Activated CD4-positive, alpha-beta T cell treated with anti-CD3 and anti-CD28 coated beads, Interleukin-2, Interleukin-4, amounts not matched to agents 100 ng/mL and 50 ng/mL, durations not matched to agents 16 hours and 8 hours (primary cell): ENCODE measurements at regions not wholly inside any gene's neighbourhood (a gene's known extent, or its start where the extent isn't known, plus 50 kb on each side); places are given as distances from the start of the nearest gene placed in this dataset.
A peak's percentile ranks its signal among the peaks of the same experiment; 100 is the strongest.
"Not testable (repeated sequence)": the region's sequence is repeated elsewhere in the genome, so short reads cannot be mapped to it uniquely, and the experiment has no call there.

ENCODE experiments used
- DNase-seq: peaks from one replicate; pipeline ENCODE4 v3.0.0-alpha.2; 2020; ENCODE audit warnings: low spot score

GRCh38 chr5:99901972-99902371 is 633.2 kb upstream of the FAM174A start:
- no peak for DNase-seq

DNA sequence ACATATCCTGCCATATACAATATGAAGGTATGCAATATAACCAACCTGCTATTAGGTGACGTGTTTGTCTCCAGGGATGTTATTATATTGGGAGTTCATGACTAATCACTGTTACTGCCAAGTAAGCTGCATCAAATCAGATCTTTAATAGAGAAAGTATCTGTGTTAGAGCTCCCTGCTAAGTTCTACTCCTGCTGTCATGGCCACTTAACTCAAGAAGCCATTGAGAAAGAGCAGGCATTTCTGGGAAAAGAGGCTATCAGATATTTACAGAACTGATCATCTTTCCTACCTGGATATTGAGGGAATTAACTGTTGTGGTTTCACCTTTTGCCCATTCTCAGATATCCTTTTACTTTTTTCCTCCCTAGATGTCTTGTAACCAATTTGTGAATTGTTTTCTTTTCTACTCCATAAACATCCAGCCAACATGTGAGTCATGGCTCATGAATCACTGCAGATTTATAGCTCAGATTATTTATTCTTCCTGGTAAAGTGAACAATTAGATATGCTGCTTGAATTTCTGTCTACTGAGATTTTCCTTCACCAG is 634.8 kb upstream of the FAM174A start:
- no peak for DNase-seq

GRCh38 chr5:99879791-99880511 is 655.2 kb upstream of the FAM174A start:
- DNase-seq: no peak

DNA sequence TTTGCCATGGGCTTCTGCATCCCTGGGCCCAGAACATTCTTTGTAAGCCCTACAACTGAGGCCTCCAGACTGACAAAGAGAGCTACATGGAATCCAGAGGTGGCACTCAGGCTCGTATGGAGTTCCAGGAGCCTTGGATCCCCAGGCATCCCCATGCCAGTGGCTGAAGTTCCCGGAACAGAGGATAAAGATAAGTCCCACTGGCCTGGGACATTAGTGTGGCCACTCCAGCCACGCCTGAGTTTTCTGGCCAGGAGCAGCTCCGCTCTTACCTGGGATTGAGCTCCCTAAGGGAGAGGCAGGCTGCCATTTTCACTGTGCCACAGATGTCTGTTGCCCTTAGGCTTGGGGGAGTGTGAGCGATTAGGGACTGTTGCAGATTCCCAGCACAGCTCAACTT is 656.3 kb upstream of the FAM174A start:
- DNase-seq: no peak

DNA sequence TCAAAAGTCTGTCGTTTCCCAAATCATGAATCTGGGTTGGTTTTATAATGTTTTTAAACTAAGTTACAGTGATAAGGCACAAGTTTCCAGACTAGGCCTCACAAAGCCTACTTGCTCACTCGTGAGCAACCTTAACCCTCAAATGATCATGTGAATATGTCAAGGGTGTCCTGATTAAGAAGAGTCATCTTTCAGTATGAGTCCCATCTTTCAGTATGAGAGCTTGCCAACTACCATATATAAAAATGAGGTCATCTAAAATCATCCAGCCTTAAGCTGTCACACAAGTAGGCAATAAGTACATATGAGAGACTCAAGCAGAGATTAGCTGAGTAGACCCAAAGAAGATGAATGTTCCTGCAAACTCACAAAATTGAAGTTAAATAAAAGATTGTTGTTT is 668.4 kb upstream of the FAM174A start:
- peak; percentile 38 for DNase-seq

GRCh38 chr5:99865159-99865558 is 670.0 kb upstream of the FAM174A start:
- no peak for DNase-seq

- DNase-seq: no peak
Observed at GRCh38 chr5:99835791-99836190, 699.4 kb upstream of the FAM174A start.

DNA sequence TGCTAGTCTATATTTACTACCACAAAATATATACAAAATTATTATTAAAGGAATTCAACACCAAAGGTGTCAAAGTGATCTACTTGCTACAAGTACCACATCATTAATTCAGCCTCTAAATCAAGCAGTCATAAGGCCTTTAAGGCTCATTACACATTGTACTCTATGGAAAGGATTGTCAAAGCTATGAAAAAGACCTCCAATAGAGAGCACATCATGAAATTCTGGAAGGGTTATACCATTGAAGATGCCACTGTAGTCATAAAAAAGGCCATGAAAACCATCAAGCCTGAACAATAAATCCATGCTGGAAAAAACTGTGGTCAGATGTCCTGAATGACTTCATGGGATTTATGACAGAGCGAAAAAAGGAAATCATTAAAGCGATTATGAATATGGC is 708.0 kb upstream of the FAM174A start:
- DNase-seq: no peak

DNA sequence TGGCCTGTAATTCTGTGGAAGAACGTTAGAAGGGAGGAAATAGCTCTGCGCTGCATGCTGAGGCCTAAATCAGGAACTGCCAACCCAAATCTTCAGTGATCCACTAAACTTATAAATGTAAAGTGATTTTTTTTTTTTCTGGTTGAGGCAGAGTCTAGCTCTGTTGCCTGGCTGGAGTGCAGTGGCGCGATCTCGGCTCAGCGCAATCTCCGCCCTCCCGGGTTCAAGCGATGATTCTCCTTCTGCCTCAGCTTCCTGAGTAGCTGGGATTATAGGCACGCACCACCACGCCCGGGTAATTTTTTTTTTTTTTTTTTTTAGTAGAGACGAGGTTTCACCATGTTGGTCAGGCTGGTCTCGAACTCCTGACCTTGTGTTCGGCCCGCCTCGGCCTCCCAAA is 717.4 kb upstream of the FAM174A start:
- DNase-seq: no peak

GRCh38 chr5:99814321-99815063 is 720.7 kb upstream of the FAM174A start:
- DNase-seq: no peak

GRCh38 chr5:99808657-99809230 is 726.4 kb upstream of the FAM174A start:
- DNase-seq: no peak

DNA sequence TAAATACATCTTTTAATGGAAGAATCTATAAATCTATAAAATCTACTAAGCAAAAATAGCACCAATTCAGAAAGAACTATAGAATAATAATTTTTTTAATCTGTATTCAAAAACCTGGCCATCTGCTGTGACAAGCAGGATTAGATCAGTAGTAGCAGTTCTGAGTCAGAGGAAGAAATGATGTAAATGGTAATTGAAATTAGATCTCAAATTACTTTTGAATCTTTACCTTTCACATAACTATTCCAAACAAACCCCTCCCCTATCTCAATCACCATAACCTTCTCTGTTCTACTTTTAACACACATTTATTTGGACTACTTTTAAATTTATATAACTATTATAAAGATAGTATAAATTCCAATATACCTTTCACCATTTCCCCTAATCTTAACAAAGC is 727.8 kb upstream of the FAM174A start:
- no peak for DNase-seq

GRCh38 chr5:99795031-99795430 is 740.1 kb upstream of the FAM174A start:
- DNase-seq: no peak

GRCh38 chr5:99788482-99788881 is 746.7 kb upstream of the FAM174A start:
- DNase-seq: no peak

- DNase-seq: no peak
Observed at GRCh38 chr5:99775189-99775588, 760.0 kb upstream of the FAM174A start.

GRCh38 chr5:99773290-99773689 is 761.9 kb upstream of the FAM174A start:
- DNase-seq: no peak

GRCh38 chr5:99771296-99771695 is 763.9 kb upstream of the FAM174A start:
- no peak for DNase-seq

GRCh38 chr5:99765011-99765410 is 770.2 kb upstream of the FAM174A start:
- no peak for DNase-seq

DNA sequence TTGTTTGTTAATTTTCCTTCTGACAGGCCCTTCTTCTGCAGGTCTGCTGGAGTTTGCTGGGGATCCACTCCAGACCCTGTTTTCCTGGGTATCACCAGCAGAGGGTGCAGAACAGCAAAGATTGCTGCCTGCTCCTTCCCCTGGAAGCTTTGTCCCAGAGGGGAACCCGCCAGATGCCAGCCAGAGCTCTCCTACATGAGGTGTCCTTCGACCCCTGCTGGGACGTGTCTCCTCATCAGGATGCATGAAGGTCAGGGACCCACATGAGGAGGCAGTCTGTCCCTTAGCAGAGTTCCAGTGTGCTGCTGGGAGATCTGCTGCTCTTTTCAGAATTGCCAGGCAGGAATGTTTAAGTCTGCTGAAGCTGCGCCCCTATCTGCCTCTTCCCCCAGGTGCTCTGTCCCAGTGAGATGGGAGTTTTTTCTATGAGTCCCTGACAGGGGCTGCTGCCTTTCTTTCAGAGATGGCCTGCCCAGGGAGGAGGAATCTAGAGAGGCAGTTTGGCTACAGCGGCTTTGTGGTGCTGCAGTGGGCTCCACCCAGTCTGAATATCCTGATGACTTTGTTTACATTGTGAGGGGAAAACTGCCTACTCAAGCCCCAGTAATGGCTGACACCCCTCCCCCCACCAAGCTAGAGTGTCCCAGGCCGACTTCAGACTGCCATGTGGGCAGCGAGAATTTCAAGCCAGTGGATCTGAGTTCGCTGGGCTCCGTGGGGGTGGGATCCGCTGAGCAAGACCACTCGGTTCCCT is 772.0 kb upstream of the FAM174A start:
- DNase-seq: no peak

DNA sequence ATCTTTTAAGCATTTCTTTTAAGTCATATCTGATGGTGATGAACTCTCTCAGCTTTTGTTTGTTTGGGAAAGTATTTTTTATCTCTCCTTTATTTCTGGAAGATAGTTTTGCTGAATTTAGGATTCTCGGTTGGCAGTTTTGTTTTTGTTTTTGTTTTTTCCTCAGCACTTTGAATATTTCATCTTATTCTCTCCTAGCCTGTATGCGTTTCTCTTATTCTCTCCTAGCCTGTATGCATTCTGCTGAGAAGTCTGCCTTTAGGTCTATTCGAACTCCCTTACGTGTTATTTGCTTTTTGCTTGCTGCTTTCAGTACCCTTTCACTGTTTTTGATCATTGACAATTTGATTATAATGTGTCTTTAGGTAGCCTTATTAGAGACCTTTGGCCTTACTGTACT is 787.8 kb upstream of the FAM174A start:
- DNase-seq: no peak

DNA sequence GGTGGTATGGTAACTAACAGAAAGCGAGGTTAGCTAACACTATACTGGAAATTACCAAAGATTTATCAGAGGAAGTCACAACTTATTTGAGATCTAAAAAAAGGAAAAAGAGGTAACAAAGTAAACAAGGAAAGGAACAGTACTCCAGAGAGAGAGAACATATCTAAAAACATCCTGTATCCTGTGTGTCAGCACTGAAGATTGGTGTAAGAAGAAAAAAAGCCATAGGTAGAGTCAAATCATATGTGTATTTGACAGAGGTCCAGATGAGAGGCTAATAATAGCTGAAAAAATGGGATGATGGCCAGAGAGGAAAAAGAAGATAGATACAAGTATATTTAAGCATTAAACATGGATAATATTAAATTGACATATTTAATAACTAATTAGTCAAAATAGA is 802.0 kb upstream of the FAM174A start:
- not testable (repeated sequence) for DNase-seq

DNA sequence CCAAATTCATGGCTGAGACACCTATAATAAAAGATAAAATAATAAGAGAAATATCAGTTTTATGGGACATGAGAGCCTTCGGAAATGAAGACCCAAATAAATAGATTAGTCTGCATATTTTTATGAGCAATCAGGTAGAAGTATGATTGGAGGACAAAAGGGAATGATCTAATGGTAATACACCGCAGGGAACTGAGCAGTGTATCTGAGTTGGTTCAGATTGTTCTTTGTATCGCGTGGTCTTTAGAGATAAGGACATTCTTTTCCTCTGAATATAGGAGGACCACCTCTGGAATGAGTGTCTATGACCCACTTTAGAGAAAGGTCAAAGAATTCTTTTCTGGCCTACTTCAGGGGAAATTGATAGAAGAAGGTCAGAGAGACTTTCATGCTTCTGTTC is 801.8 kb upstream of the CHD1 start:
- DNase-seq: not testable (repeated sequence)
